B cell (primary cell): ENCODE measurements at regions not wholly inside any gene's neighbourhood (a gene's known extent, or its start where the extent isn't known, plus 50 kb on each side); places are given as distances from the start of the nearest gene placed in this dataset.

Source experiments
- ATAC-seq: fragments of 200-7000 bp; cut with Tn5 transposase; one replicate; pipeline ENCODE4 v1.10.0; 2021; ENCODE audit warnings: low read depth, mild to moderate bottlenecking, moderate number of reproducible peaks, moderate library complexity
- CTCF ChIA-PET: fragments of 350-600 bp; sonication (Branson Sonifier 250); formaldehyde crosslinking; loops from one replicate; lab custom pipeline; 2021; ENCODE audit warnings: antibody characterized with exemption, inconsistent platforms; lab: Charles Lee
- POLR2A ChIA-PET: fragments of 350-600 bp; sonication (Branson Sonifier 250); formaldehyde crosslinking; loops from one replicate; lab custom pipeline; 2021; ENCODE audit warnings: antibody characterized with exemption; lab: Charles Lee
- DNase-seq: peaks from one replicate; pipeline ENCODE4 v3.0.0; 2013
- H2AFZ ChIP-seq: 2 replicates; pipeline ENCODE4 v1.6.1; 2012; ENCODE audit warnings: mild to moderate bottlenecking, low read depth, low read length; ENCODE audit not compliant: insufficient read depth, poor library complexity, severe bottlenecking
- H3K27ac ChIP-seq, 2 donors: 1 replicate in 1 of 2; 2 replicates in 1 of 2; pipeline ENCODE4 v1.5.1; 2012 to 2013; ENCODE audit warnings: low read length in 2 of 2, mild to moderate bottlenecking in 2 of 2, moderate library complexity in 1 of 2
- H3K27me3 ChIP-seq, 4 experiments: fragments of 200-600 bp in 1 of 4; sonication (generic) in 1 of 4; replicated peaks in 1 of 4; 1 replicate in 2 of 4; 2 replicates in 2 of 4; pipeline versions ENCODE4 v1.6.1 to v1.7.0; 2013 to 2016; ENCODE audit warnings: low read length in 3 of 4, mild to moderate bottlenecking in 2 of 4, mixed read lengths in 1 of 4, moderate library complexity in 1 of 4; ENCODE audit not compliant: insufficient read depth in 4 of 4, control insufficient read depth in 3 of 4; ENCODE audit errors: control extremely low read depth in 1 of 4
- H3K36me3 ChIP-seq, 2 experiments: replicated peaks in 1 of 2; 1 replicate in 1 of 2; 2 replicates in 1 of 2; pipeline versions ENCODE4 v1.6.1 to v1.7.1; 2013; ENCODE audit warnings: low read length in 1 of 2; ENCODE audit not compliant: insufficient read depth in 2 of 2, control insufficient read depth in 1 of 2; ENCODE audit errors: control extremely low read depth in 1 of 2, extremely low read depth in 1 of 2
- H3K4me1 ChIP-seq, 2 donors: fragments of 200-600 bp in 1 of 2; sonication (generic) in 1 of 2; 1 replicate in 1 of 2; 2 replicates in 1 of 2; pipeline versions ENCODE4 v1.5.1 to v1.6.1; 2013 to 2017; ENCODE audit warnings: low read length in 2 of 2; ENCODE audit not compliant: control insufficient read depth in 2 of 2, insufficient read depth in 2 of 2
- H3K4me2 ChIP-seq: replicated peaks from 2 replicates; pipeline ENCODE3; 2012; ENCODE audit warnings: mild to moderate bottlenecking, low read depth, low read length; ENCODE audit not compliant: poor library complexity, severe bottlenecking
- H3K4me3 ChIP-seq, 5 experiments: fragments of 200-600 bp in 1 of 5; sonication (generic) in 1 of 5; 1 replicate in 3 of 5; 2 replicates in 2 of 5; pipeline versions ENCODE4 v1.5.1 to v1.7.0; 2011 to 2016; ENCODE audit warnings: low read length in 4 of 5, mild to moderate bottlenecking in 4 of 5, low read depth in 2 of 5, control low read depth in 1 of 5, moderate library complexity in 1 of 5; ENCODE audit not compliant: insufficient read depth in 1 of 5; ENCODE audit errors: control extremely low read depth in 1 of 5, extremely low read depth in 1 of 5
- H3K79me2 ChIP-seq: fragments of 200-600 bp; sonication (generic); one replicate; pipeline ENCODE4 v1.6.0; 2016; ENCODE audit warnings: low read length; ENCODE audit not compliant: control insufficient read depth, insufficient read depth
- H3K9ac ChIP-seq: fragments of 200-600 bp; sonication (generic); 2 replicates; pipeline ENCODE4 v1.6.1; 2017; ENCODE audit warnings: mild to moderate bottlenecking, low read length, moderate library complexity
- H3K9me3 ChIP-seq, 3 donors: one replicate each; pipeline versions ENCODE4 v1.6.1 to v1.7.1; 2013; ENCODE audit warnings: low read length in 2 of 3; ENCODE audit not compliant: control insufficient read depth in 2 of 3, insufficient read depth in 1 of 3; ENCODE audit errors: control extremely low read depth in 1 of 3
- H4K20me1 ChIP-seq: 2 replicates; pipeline ENCODE4 v1.6.0; 2012; ENCODE audit warnings: mild to moderate bottlenecking, low read length; ENCODE audit not compliant: insufficient read depth, control insufficient read depth, poor library complexity, severe bottlenecking
- H3K27ac Mint-ChIP-seq: one replicate; pipeline ENCODE4 v1.8.0; 2021; ENCODE audit warnings: mixed read lengths
- H3K27me3 Mint-ChIP-seq: one replicate; pipeline ENCODE4 v1.8.0; 2021; ENCODE audit warnings: mixed read lengths
- H3K4me1 Mint-ChIP-seq: one replicate; pipeline ENCODE4 v1.8.0; 2021; ENCODE audit warnings: mixed read lengths
- H3K4me3 Mint-ChIP-seq: one replicate; pipeline ENCODE4 v1.8.0; 2021; ENCODE audit warnings: mixed read lengths
- H3K9me3 Mint-ChIP-seq: one replicate; pipeline ENCODE4 v1.8.0; 2022; ENCODE audit warnings: mixed read lengths; ENCODE audit not compliant: insufficient read depth
- CTCF ChIP-seq: fragments of 200-600 bp; IDR thresholded peaks from one replicate; pipeline ENCODE4 v1.8.0; 2022; ENCODE audit warnings: antibody characterized with exemption, mild to moderate bottlenecking
- EZH2 ChIP-seq: IDR thresholded peaks from 2 replicates; pipeline ENCODE4 v1.6.1; 2012; ENCODE audit warnings: borderline replicate concordance, low read depth, mild to moderate bottlenecking, moderate library complexity, low read length; ENCODE audit not compliant: insufficient read depth, poor library complexity, severe bottlenecking
- WGBS: methylation state at CpG from one replicate; pipeline ENCODE4 v1.1.5; 2013; ENCODE audit warnings: missing lambda C conversion rate; ENCODE audit not compliant: insufficient coverage; 5-methylcytosine and 5-hydroxymethylcytosine counted together
- intact Hi-C: fragments of 100-400 bp; cut with micrococcal nuclease; formaldehyde crosslinking; loops from one replicate; pipeline ENCODE4 v1.10.0; 2022

- no peak overlapping the region for H2AFZ ChIP-seq
- no peak overlapping the region for H3K4me3 ChIP-seq
- POLR2A ChIA-PET: no interaction called here
- H3K9ac ChIP-seq: no peak overlapping the region
- no peak overlapping the region for H3K27ac Mint-ChIP-seq
- H3K27ac ChIP-seq: no peak overlapping the region
- TF ChIP-seq CTCF (no peak), EZH2 (no peak)
- CTCF ChIA-PET: no interaction called here
- no peaks in the 10 kb centered on the region for H3K9me3 ChIP-seq
- no peak overlapping the region for H3K4me2 ChIP-seq
- DNase-seq (no peak), ATAC-seq (no peak)
- no peaks in the 10 kb centered on the region for H3K4me1 Mint-ChIP-seq
- intact Hi-C loops: no loop called here
- WGBS: 100% methylated on average over 1 of the region's 2 CpGs
- no peak overlapping the region for H3K4me3 Mint-ChIP-seq
- no peaks in the 10 kb centered on the region for H4K20me1 ChIP-seq
- H3K27me3 ChIP-seq: peaks cover 0 to 3% (median 0%) of the 10 kb centered on the region in 4 experiments
- H3K4me1 ChIP-seq: no peaks in the 10 kb centered on the region
- H3K36me3 ChIP-seq: no peaks in the 10 kb centered on the region
- H3K9me3 Mint-ChIP-seq: no peaks in the 10 kb centered on the region
- no peaks in the 10 kb centered on the region for H3K79me2 ChIP-seq
- H3K27me3 Mint-ChIP-seq: no peaks in the 10 kb centered on the region
Observed at GRCh38 chr10:104548090-104548489, 93.0 kb upstream of the SORCS3 start.

GRCh38 chr10:104556831-104557230 is 84.3 kb upstream of the SORCS3 start:
- Histone ChIP-seq H3K4me2 (no peak overlapping the region), H4K20me1 (no peaks in the 10 kb centered on the region), H3K9me3 (no peaks in the 10 kb centered on the region), H3K36me3 (no peaks in the 10 kb centered on the region), H3K27ac (no peak overlapping the region), H3K4me1 (no peaks in the 10 kb centered on the region), H3K27me3 (peaks cover 0 to 10% (median 0%) of the 10 kb centered on the region in 4 experiments), H3K79me2 (no peaks in the 10 kb centered on the region), H2AFZ (no peak overlapping the region), H3K4me3 (no peak overlapping the region), H3K9ac (no peak overlapping the region)
- DNase-seq (no peak), ATAC-seq (no peak)
- Mint-ChIP-seq H3K27me3 (peaks cover 9% of the 10 kb centered on the region), H3K9me3 (no peaks in the 10 kb centered on the region), H3K4me1 (no peaks in the 10 kb centered on the region), H3K27ac (no peak overlapping the region), H3K4me3 (no peak overlapping the region)
- ChIA-PET CTCF (no interaction called here), POLR2A (no interaction called here)
- TF ChIP-seq CTCF (no peak), EZH2 (no peak)
- intact Hi-C loops: no loop called here
- 81% methylated on average over 2 of the region's 2 CpGs for WGBS
